Muscle layer of duodenum (tissue), 2 donors: ENCODE measurements at regions not wholly inside any gene's neighbourhood (a gene's known extent, or its start where the extent isn't known, plus 50 kb on each side); places are given as distances from the start of the nearest gene placed in this dataset.

Experiments used
- H3K27ac ChIP-seq: one replicate; pipeline ENCODE4 v1.7.0; 2013; ENCODE audit warnings: mild to moderate bottlenecking, low read length
- H3K27me3 ChIP-seq: one replicate; pipeline ENCODE4 v1.7.0; 2013; ENCODE audit warnings: low read depth, mild to moderate bottlenecking, control low read depth, low read length
- H3K36me3 ChIP-seq, 2 donors: one replicate each; pipeline ENCODE4 v1.7.0; 2013; ENCODE audit warnings: low read length in 2 of 2, control low read depth in 1 of 2, mild to moderate bottlenecking in 1 of 2; ENCODE audit not compliant: insufficient read depth in 2 of 2, control insufficient read depth in 1 of 2
- H3K4me1 ChIP-seq, 2 donors: one replicate each; pipeline ENCODE4 v1.7.0; 2013; ENCODE audit warnings: low read length in 2 of 2, mild to moderate bottlenecking in 2 of 2, control low read depth in 1 of 2, moderate library complexity in 1 of 2; ENCODE audit not compliant: insufficient read depth in 2 of 2, control insufficient read depth in 1 of 2
- H3K4me3 ChIP-seq, 2 donors: one replicate each; pipeline ENCODE4 v1.7.0; 2013; ENCODE audit warnings: low read length in 2 of 2, low read depth in 1 of 2, mild to moderate bottlenecking in 1 of 2
- H3K9me3 ChIP-seq, 2 donors: one replicate each; pipeline ENCODE4 v1.7.0; 2013; ENCODE audit warnings: low read length in 2 of 2, control low read depth in 1 of 2, mild to moderate bottlenecking in 1 of 2; ENCODE audit not compliant: control insufficient read depth in 1 of 2
- donor health status: healthy.

DNA sequence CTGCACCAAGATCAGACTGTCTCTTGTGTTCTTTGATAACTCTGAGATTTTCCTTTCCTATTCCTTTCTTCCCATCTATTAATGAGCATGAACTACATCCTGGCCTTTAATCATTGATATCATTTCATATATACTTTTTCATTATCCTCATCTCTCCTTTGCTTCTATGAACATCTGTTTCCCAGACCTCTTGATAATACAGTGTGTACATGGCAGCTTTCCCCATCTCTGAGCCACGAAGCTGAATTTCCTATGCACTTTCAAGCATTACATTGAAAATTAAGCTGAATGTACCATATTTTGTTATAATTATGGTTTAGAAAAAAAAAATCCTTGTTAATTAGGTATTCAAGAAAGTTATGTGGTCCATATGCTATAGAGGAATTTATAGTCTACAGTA lies 60.9 kb upstream of the CREB5 start:
- Histone ChIP-seq H3K27me3 (no peaks in the 10 kb centered on the region), H3K9me3 (no peaks in the 10 kb centered on the region), H3K27ac (no peak overlapping the region), H3K36me3 (no peaks in the 10 kb centered on the region), H3K4me1 (no peaks in the 10 kb centered on the region), H3K4me3 (no peak overlapping the region)

DNA sequence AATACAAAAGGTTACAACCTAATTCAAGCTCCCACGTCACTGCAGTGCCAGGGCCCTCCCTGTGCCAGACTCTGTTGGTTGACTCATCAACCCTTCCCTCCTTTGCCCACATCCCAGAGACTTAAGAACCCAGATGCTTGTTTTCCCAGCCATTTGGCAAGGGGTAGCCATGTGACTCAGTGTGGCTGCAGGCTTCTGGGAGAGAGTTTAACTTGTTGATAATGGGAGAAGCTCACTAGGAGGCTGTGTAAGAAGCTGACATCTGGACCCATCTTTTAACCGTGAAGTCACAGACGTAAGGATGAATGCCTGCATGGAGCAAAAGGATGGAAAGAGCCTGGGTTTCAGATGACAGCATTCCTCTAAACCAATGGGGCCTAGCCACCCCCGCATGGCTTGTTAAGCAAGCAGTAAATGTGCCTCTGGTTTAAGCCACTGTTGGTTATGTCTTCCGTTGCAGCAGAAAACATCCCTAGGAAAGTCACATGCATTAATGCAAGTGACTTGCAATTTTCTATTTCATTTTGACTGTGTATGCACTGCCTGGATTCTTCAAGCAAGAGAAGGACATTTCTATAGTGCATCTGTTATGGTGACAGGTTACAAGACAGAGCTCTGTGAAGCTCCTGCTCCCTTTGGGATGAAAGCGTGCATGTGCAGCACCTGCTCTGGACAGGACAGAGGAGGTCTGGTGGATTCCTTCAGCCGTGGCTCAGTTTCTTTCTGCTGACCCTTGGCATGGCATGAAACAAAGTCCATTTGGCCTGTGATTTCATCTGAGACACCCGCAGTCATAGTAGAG lies 57.5 kb upstream of the CREB5 start:
- no peak overlapping the region for H3K4me3 ChIP-seq
- no peaks in the 10 kb centered on the region for H3K27me3 ChIP-seq
- H3K4me1 ChIP-seq: no peaks in the 10 kb centered on the region
- no peaks in the 10 kb centered on the region for H3K9me3 ChIP-seq
- no peak overlapping the region for H3K27ac ChIP-seq
- H3K36me3 ChIP-seq: no peaks in the 10 kb centered on the region

DNA sequence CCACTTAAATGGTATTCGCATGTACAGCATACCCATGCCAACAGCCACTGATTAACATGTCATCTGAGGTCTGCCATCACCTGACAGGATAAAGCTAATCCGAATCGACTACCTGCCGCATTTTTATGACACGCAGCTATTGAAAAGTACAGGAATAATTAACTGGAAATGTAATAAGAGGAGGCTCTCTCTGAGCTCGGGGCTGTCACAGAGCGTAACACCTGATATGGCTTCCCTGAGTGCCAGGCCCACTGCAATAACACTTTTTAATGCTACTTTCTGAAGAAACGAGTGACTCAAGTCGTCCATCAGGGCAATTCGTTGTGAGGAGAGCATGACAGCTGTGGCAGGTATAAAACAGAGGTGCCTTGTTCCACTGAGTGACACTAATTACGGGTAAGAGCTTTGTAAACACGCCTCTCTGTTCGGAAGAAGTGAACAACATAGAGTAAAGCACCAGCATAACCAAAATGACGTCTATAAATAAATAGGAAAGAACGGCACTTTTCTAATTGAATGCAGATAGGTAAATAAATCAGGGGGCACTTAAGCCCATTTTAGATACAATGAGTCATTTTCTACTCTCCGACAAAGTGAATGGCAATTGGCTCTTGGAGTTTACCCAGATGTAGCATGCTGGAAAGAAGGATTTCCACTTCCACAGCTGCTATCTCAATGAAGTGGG lies 56.5 kb upstream of the CREB5 start:
- Histone ChIP-seq H3K27me3 (no peaks in the 10 kb centered on the region), H3K36me3 (no peaks in the 10 kb centered on the region), H3K4me1 (no peaks in the 10 kb centered on the region), H3K27ac (no peak overlapping the region), H3K9me3 (no peaks in the 10 kb centered on the region), H3K4me3 (no peak overlapping the region)

DNA sequence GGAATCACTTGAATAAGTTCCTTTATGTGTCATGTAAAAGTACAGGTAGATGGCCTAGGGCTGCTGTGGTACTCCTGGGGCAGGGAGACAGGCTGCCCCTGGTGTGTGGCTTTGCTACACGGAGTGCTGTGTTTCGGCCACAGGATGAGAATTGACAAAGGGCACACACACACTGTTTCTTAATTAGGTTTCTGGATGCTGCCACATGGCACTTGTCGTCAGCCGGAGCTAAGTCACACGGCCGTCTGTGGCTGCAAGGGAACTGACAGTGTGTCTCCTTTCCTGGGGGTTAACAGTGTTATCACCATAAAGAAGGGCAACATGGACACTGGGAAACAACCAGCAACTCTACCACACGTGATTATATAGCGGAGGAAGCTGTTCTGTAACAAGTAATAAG lies 55.7 kb upstream of the CREB5 start:
- H3K9me3 ChIP-seq: no peaks in the 10 kb centered on the region
- no peaks in the 10 kb centered on the region for H3K36me3 ChIP-seq
- no peaks in the 10 kb centered on the region for H3K4me1 ChIP-seq
- H3K27me3 ChIP-seq: no peaks in the 10 kb centered on the region
- no peak overlapping the region for H3K4me3 ChIP-seq
- H3K27ac ChIP-seq: no peak overlapping the region

DNA sequence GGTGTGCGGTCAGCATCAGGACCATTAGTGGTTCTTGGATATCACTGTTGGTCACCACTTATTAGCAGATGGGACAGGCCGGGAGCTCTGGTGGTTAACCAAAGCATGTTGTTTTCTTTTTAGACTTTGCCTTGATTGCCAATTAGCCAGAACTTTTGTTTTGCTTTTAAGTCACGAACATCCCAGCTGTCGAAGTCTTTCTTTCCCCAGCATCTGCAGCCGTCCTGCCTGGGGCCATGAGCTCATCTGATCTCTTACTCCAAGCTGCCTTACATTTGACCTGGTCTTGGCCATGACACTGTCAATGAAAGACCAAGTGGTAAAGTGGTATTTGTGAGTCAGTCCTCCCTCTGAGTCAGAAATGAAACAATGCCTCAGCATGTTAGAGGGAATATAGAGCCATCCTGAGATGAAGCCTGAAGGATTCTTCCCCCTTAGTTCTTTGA lies 53.9 kb upstream of the CREB5 start:
- Histone ChIP-seq H3K4me3 (no peak overlapping the region), H3K4me1 (no peaks in the 10 kb centered on the region), H3K27ac (no peak overlapping the region), H3K9me3 (no peaks in the 10 kb centered on the region), H3K36me3 (no peaks in the 10 kb centered on the region), H3K27me3 (no peaks in the 10 kb centered on the region)

DNA sequence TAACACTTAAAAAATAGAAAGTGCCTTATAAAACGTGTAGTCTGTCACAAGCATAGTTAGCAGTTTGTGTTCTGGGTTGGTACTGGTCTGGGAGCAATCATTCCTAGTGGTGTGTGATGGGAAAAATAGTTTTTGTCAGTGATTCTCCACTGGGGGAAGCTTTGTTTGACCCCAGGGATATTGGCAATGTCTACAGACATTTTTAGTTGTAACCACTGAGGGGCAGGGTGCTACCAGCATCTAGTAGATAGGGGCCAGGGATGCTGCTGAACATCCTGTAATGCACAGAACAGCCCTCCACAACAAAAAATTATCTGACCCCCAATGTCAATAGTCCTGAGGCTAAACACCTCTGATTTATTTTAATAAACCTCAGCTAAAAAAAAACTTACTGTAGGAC lies 51.6 kb upstream of the CREB5 start:
- Histone ChIP-seq H3K27ac (no peak overlapping the region), H3K4me3 (no peak overlapping the region), H3K36me3 (no peaks in the 10 kb centered on the region), H3K27me3 (no peaks in the 10 kb centered on the region), H3K4me1 (no peaks in the 10 kb centered on the region), H3K9me3 (peaks cover 0 to 4% of the 10 kb centered on the region in 2 donors)

DNA sequence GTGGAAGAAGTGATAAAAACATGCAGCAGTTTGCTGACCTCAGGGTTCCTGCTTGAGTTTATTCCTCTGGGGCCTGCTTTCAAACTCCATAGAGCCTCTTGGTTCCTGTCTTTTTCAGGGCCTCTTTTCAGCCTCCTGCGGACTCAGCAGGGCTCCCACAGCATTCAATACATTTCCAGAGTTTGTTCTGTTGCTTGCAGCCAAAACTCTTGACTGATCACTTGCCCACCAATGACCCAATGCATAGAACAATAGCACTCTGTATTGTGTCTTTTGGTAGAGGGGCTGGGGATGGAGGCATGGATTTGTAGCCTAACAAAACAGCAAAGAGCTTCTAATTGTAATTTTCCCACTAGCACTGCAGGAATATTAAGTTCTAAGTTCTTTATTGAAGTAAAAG lies 50.8 kb upstream of the CREB5 start:
- peaks cover 0 to 4% of the 10 kb centered on the region in 2 donors for H3K9me3 ChIP-seq

DNA sequence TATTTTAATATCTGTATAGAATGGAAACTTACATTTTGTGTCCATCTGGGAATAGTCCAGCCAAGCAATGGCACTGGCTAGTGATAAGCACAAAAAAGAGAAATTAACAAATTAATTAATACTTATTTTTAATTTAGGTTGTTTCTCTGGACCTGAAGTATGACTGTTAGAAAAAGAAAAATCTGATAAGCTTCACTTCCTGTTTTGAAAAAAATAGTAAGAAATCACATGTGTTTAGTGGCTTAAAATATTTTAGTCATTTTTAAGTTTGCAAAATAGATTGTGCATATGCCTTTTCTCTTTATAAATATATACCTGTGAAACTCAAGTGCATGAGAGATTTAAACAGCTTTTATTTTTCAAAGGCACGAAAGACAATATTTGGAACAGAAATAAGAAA lies 50.1 kb upstream of the CREB5 start:
- no peaks in the 10 kb centered on the region for H3K36me3 ChIP-seq

More for the DNA sequence above, 50.8 kb upstream of the CREB5 start:
- H3K27ac ChIP-seq: no peak overlapping the region
- no peak overlapping the region for H3K4me3 ChIP-seq
- H3K4me1 ChIP-seq: no peaks in the 10 kb centered on the region
- H3K27me3 ChIP-seq: no peaks in the 10 kb centered on the region
- no peaks in the 10 kb centered on the region for H3K36me3 ChIP-seq

More for the DNA sequence above, 50.1 kb upstream of the CREB5 start:
- Histone ChIP-seq H3K4me1 (no peaks in the 10 kb centered on the region), H3K9me3 (peaks cover 0 to 4% of the 10 kb centered on the region in 2 donors), H3K27ac (no peak overlapping the region), H3K4me3 (no peak overlapping the region), H3K27me3 (no peaks in the 10 kb centered on the region)
